T-helper 17 cell (primary cell): ENCODE measurements at regions not wholly inside any gene's neighbourhood (a gene's known extent, or its start where the extent isn't known, plus 50 kb on each side); places are given as distances from the start of the nearest gene placed in this dataset.
"Not testable (repeated sequence)": the region's sequence is repeated elsewhere in the genome, so short reads cannot be mapped to it uniquely, and the experiment has no call there.

ENCODE experiments used
- ATAC-seq: fragments of 150-1000 bp; cut with Tn5 transposase; 2 replicates; pipeline ENCODE4 v1.10.0; 2021; ENCODE audit warnings: mild to moderate bottlenecking, moderate library complexity
- DNase-seq, 3 donors: peaks; one replicate each; pipeline versions ENCODE4 v3.0.0 to v3.0.0-alpha.2; 2020 to 2021
- H3K9me3 ChIP-seq: one replicate; pipeline ENCODE4 v1.7.0; 2013; ENCODE audit warnings: low read length, mild to moderate bottlenecking; ENCODE audit not compliant: control insufficient read depth, poor library complexity, severe bottlenecking
- H3K27ac Mint-ChIP-seq: one replicate; pipeline ENCODE4 v1.8.0; 2022; ENCODE audit warnings: mild to moderate bottlenecking, moderate library complexity, mixed read lengths
- H3K27me3 Mint-ChIP-seq: one replicate; pipeline ENCODE4 v1.8.0; 2022; ENCODE audit warnings: mixed read lengths
- H3K36me3 Mint-ChIP-seq: one replicate; pipeline ENCODE4 v1.8.0; 2022; ENCODE audit warnings: low read depth, mixed read lengths
- H3K4me1 Mint-ChIP-seq: one replicate; pipeline ENCODE4 v1.8.0; 2022; ENCODE audit warnings: mild to moderate bottlenecking, mixed read lengths
- H3K4me3 Mint-ChIP-seq: one replicate; pipeline ENCODE4 v1.8.0; 2022; ENCODE audit warnings: mild to moderate bottlenecking, moderate library complexity, mixed read lengths

GRCh38 chr21:22345624-22346023 lies 1347.4 kb downstream of the NCAM2 start:
- ATAC-seq (no peak), DNase-seq (no peak)
- Mint-ChIP-seq H3K4me3 (no peak overlapping the region), H3K27me3 (no peaks in the 10 kb centered on the region), H3K27ac (no peak overlapping the region), H3K36me3 (no peaks in the 10 kb centered on the region), H3K4me1 (no peaks in the 10 kb centered on the region)
- no peaks in the 10 kb centered on the region for H3K9me3 ChIP-seq

- no peaks in the 10 kb centered on the region for H3K27me3 Mint-ChIP-seq
- H3K36me3 Mint-ChIP-seq, result no peaks in the 10 kb centered on the region
- H3K4me1 Mint-ChIP-seq, result no peaks in the 10 kb centered on the region
- H3K27ac Mint-ChIP-seq, result no peak overlapping the region
- no peaks in the 10 kb centered on the region for H3K9me3 ChIP-seq
- DNase-seq, result no peak
- ATAC-seq, result no peak
- H3K4me3 Mint-ChIP-seq, result no peak overlapping the region
Observed at GRCh38 chr21:22346576-22346975, 1348.4 kb downstream of the NCAM2 start.

- Mint-ChIP-seq H3K27me3 (no peaks in the 10 kb centered on the region), H3K4me3 (no peak overlapping the region), H3K36me3 (no peaks in the 10 kb centered on the region), H3K4me1 (no peaks in the 10 kb centered on the region), H3K27ac (no peak overlapping the region)
- ATAC-seq, result no peak
- DNase-seq, result no peak
- no peaks in the 10 kb centered on the region for H3K9me3 ChIP-seq
Observed at GRCh38 chr21:22351076-22351475, 1352.9 kb downstream of the NCAM2 start.

GRCh38 chr21:22352088-22352487 lies 1353.9 kb downstream of the NCAM2 start:
- DNase-seq (no peak), ATAC-seq (no peak)
- H3K27ac Mint-ChIP-seq, result no peak overlapping the region
- H3K36me3 Mint-ChIP-seq, result no peaks in the 10 kb centered on the region
- no peaks in the 10 kb centered on the region for H3K27me3 Mint-ChIP-seq
- no peaks in the 10 kb centered on the region for H3K4me1 Mint-ChIP-seq
- H3K9me3 ChIP-seq, result no peaks in the 10 kb centered on the region
- H3K4me3 Mint-ChIP-seq, result no peak overlapping the region

- no peak for ATAC-seq
- H3K9me3 ChIP-seq, result no peaks in the 10 kb centered on the region
- Mint-ChIP-seq H3K27ac (no peak overlapping the region), H3K4me3 (no peak overlapping the region), H3K27me3 (no peaks in the 10 kb centered on the region), H3K4me1 (no peaks in the 10 kb centered on the region), H3K36me3 (no peaks in the 10 kb centered on the region)
- DNase-seq, result no peak
Observed at GRCh38 chr21:22355949-22356348, 1357.7 kb downstream of the NCAM2 start.

- no peaks in the 10 kb centered on the region for H3K27me3 Mint-ChIP-seq
Observed at GRCh38 chr21:22356663-22357062, 1358.5 kb downstream of the NCAM2 start.

GRCh38 chr21:22359599-22359998 lies 1361.4 kb downstream of the NCAM2 start:
- H3K4me3 Mint-ChIP-seq, H3K27ac Mint-ChIP-seq, ATAC-seq, H3K27me3 Mint-ChIP-seq, DNase-seq, H3K9me3 ChIP-seq, H3K4me1 Mint-ChIP-seq, H3K36me3 Mint-ChIP-seq: not testable (repeated sequence)

More at GRCh38 chr21:22356663-22357062, 1358.5 kb downstream of the NCAM2 start:
- H3K4me3 Mint-ChIP-seq, result no peak overlapping the region
- no peaks in the 10 kb centered on the region for H3K9me3 ChIP-seq
- H3K36me3 Mint-ChIP-seq, result no peaks in the 10 kb centered on the region
- no peak overlapping the region for H3K27ac Mint-ChIP-seq
- H3K4me1 Mint-ChIP-seq, result no peaks in the 10 kb centered on the region
- no peak for DNase-seq
- no peak for ATAC-seq

- H3K4me3 Mint-ChIP-seq, result no peak overlapping the region
- ATAC-seq, result no peak
- H3K4me1 Mint-ChIP-seq, result no peaks in the 10 kb centered on the region
- H3K27ac Mint-ChIP-seq, result no peak overlapping the region
- H3K27me3 Mint-ChIP-seq, result no peaks in the 10 kb centered on the region
- H3K9me3 ChIP-seq, result no peaks in the 10 kb centered on the region
- H3K36me3 Mint-ChIP-seq, result no peaks in the 10 kb centered on the region
- no peak for DNase-seq
Observed at GRCh38 chr21:22363504-22363903, 1365.3 kb downstream of the NCAM2 start.

- DNase-seq (no peak), ATAC-seq (no peak)
- no peaks in the 10 kb centered on the region for H3K9me3 ChIP-seq
- H3K4me1 Mint-ChIP-seq, result no peaks in the 10 kb centered on the region
- no peaks in the 10 kb centered on the region for H3K27me3 Mint-ChIP-seq
- no peaks in the 10 kb centered on the region for H3K36me3 Mint-ChIP-seq
- no peak overlapping the region for H3K27ac Mint-ChIP-seq
- H3K4me3 Mint-ChIP-seq, result no peak overlapping the region
Observed at GRCh38 chr21:22364163-22364562, 1366.0 kb downstream of the NCAM2 start.

- Mint-ChIP-seq H3K36me3 (no peaks in the 10 kb centered on the region), H3K4me1 (no peaks in the 10 kb centered on the region), H3K27ac (no peak overlapping the region), H3K4me3 (no peak overlapping the region), H3K27me3 (no peaks in the 10 kb centered on the region)
- no peak for DNase-seq
- H3K9me3 ChIP-seq, result no peaks in the 10 kb centered on the region
- no peak for ATAC-seq
Observed at GRCh38 chr21:22374218-22374969, 1376.2 kb downstream of the NCAM2 start.

GRCh38 chr21:22377795-22378194 lies 1379.6 kb downstream of the NCAM2 start:
- not testable (repeated sequence) for H3K9me3 ChIP-seq, ATAC-seq, H3K27me3 Mint-ChIP-seq, H3K4me3 Mint-ChIP-seq, H3K36me3 Mint-ChIP-seq, DNase-seq, H3K4me1 Mint-ChIP-seq, H3K27ac Mint-ChIP-seq

- H3K36me3 Mint-ChIP-seq, result no peaks in the 10 kb centered on the region
- H3K9me3 ChIP-seq, result no peaks in the 10 kb centered on the region
- no peak overlapping the region for H3K4me3 Mint-ChIP-seq
- no peak for ATAC-seq
- no peak overlapping the region for H3K27ac Mint-ChIP-seq
- DNase-seq, result no peak
- H3K27me3 Mint-ChIP-seq, result no peaks in the 10 kb centered on the region
- no peaks in the 10 kb centered on the region for H3K4me1 Mint-ChIP-seq
Observed at GRCh38 chr21:22393324-22393723, 1395.1 kb downstream of the NCAM2 start.

- H3K36me3 Mint-ChIP-seq, result no peaks in the 10 kb centered on the region
- no peaks in the 10 kb centered on the region for H3K4me1 Mint-ChIP-seq
- ATAC-seq (no peak), DNase-seq (no peak)
- H3K9me3 ChIP-seq, result no peaks in the 10 kb centered on the region
- H3K4me3 Mint-ChIP-seq, result no peak overlapping the region
- H3K27me3 Mint-ChIP-seq, result no peaks in the 10 kb centered on the region
- no peak overlapping the region for H3K27ac Mint-ChIP-seq
Observed at GRCh38 chr21:22395965-22396364, 1397.8 kb downstream of the NCAM2 start.
